Stomach (tissue), 8 donors: ENCODE measurements at regions not wholly inside any gene's neighbourhood (a gene's known extent, or its start where the extent isn't known, plus 50 kb on each side); places are given as distances from the start of the nearest gene placed in this dataset.
A peak's percentile ranks its signal among the peaks of the same experiment; 100 is the strongest.

ENCODE experiments used
- DNase-seq, 2 donors: peaks; one replicate each; pipeline versions ENCODE4 v3.0.0 to v3.0.0-alpha.2; 2013 to 2019
- H3K27ac ChIP-seq, 5 donors: fragments of 200-600 bp in 4 of 5; sonication (generic) in 4 of 5; one replicate each; pipeline ENCODE4 v1.5.1; 2013 to 2019; ENCODE audit warnings: mild to moderate bottlenecking in 1 of 5, moderate library complexity in 1 of 5
- H3K27me3 ChIP-seq, 3 donors: fragments of 200-600 bp; sonication (generic); one replicate each; pipeline ENCODE4 v1.5.1; 2017 to 2019; ENCODE audit warnings: mixed run types in 1 of 3
- H3K36me3 ChIP-seq, 4 donors: fragments of 200-600 bp; sonication (generic); 1 replicate in 3 of 4; 2 replicates in 1 of 4; pipeline ENCODE4 v1.5.1; 2016 to 2019
- H3K4me1 ChIP-seq, 4 donors: fragments of 200-600 bp; sonication (generic); one replicate each; pipeline ENCODE4 v1.5.1; 2016 to 2019
- H3K4me3 ChIP-seq, 4 donors: fragments of 200-600 bp; sonication (generic) in 3 of 4; one replicate each; pipeline ENCODE4 v1.5.1; 2016 to 2019; ENCODE audit warnings: mild to moderate bottlenecking in 1 of 4
- H3K9me3 ChIP-seq, 4 donors: fragments of 200-600 bp; sonication (generic); one replicate each; pipeline ENCODE4 v1.5.1; 2016 to 2019
- CTCF ChIP-seq, 7 experiments: fragments of 450-650 bp in 4 of 7; fragments of 200-600 bp in 3 of 7; sonication (generic) in 3 of 7; IDR thresholded peaks; one replicate each; pipeline ENCODE4 v1.5.1; 2016 to 2019; ENCODE audit warnings: antibody characterized with exemption in 7 of 7, control low read depth in 2 of 7, mild to moderate bottlenecking in 1 of 7
- EP300 ChIP-seq: sonication (generic); formaldehyde crosslinking; IDR thresholded peaks from one replicate; pipeline ENCODE4 v1.6.1; 2017; ENCODE audit warnings: antibody characterized with exemption
- POLR2A ChIP-seq, 4 donors: fragments of 450-650 bp; IDR thresholded peaks; one replicate each; pipeline ENCODE4 v1.6.1; 2016; ENCODE audit warnings: antibody characterized with exemption in 4 of 4, control low read depth in 2 of 4, mild to moderate bottlenecking in 1 of 4, moderate library complexity in 1 of 4
- POLR2AphosphoS5 ChIP-seq, 3 donors: sonication (generic); formaldehyde crosslinking; IDR thresholded peaks; one replicate each; pipeline ENCODE4 v1.6.1; 2016; ENCODE audit warnings: antibody characterized with exemption in 3 of 3
- WGBS, 5 donors: extraction: QIAGEN DNeasy Blood & Tissue Kit in 3 of 5; methylation state at CpG; one replicate each; pipeline versions ENCODE4 v1.1.5 to v1.1.7; 2013 to 2018; 5-methylcytosine and 5-hydroxymethylcytosine counted together
- intact Hi-C: fragments of 100-400 bp; cut with DNase I; formaldehyde crosslinking; loops from one replicate; pipeline ENCODE4 v1.15.1; 2023; ENCODE audit warnings: low total_unique reads
- donor health status: healthy with polysubstance abuse.
- donor health status: Bipolar disorder and iron deficiency.
- donor health status: healthy.

GRCh38 chr15:46707452-46707851 lies 1009.9 kb upstream of the SEMA6D start:
- 74 to 92% (median 88%) methylated on average over 1 of the region's 1 CpG for WGBS, 5 donors

GRCh38 chr15:46708226-46708625 lies 1009.1 kb upstream of the SEMA6D start:
- Histone ChIP-seq H3K36me3 (no peaks in the 10 kb centered on the region), H3K9me3 (peaks cover 0 to 14% (median 0%) of the 10 kb centered on the region in 4 donors), H3K4me3 (no peak overlapping the region), H3K27ac (no peak overlapping the region), H3K4me1 (no peaks in the 10 kb centered on the region), H3K27me3 (no peaks in the 10 kb centered on the region)
- no peak for TF ChIP-seq POLR2AphosphoS5 (IDR thresholded peaks at IDR 0.05)
- TF ChIP-seq EP300, result no peak
- TF ChIP-seq CTCF (IDR thresholded peaks at IDR 0.05), result no peak
- no peak for TF ChIP-seq POLR2A (IDR thresholded peaks at IDR 0.05)
- intact Hi-C loops, result no loop called here
- DNase-seq, result no peak
- WGBS, 5 donors, result 36 to 56% (median 55%) methylated on average over 3 of the region's 3 CpGs

More at GRCh38 chr15:46707452-46707851, 1009.9 kb upstream of the SEMA6D start:
- no peak overlapping the region for H3K27ac ChIP-seq
- no peaks in the 10 kb centered on the region for H3K27me3 ChIP-seq
- H3K36me3 ChIP-seq, result no peaks in the 10 kb centered on the region
- no peaks in the 10 kb centered on the region for H3K4me1 ChIP-seq
- H3K9me3 ChIP-seq, result peaks cover 0 to 14% (median 0%) of the 10 kb centered on the region in 4 donors
- TF ChIP-seq POLR2AphosphoS5 (IDR thresholded peaks at IDR 0.05) (no peak), CTCF (IDR thresholded peaks at IDR 0.05) (no peak), POLR2A (IDR thresholded peaks at IDR 0.05) (no peak), EP300 (no peak)
- DNase-seq, result no peak
- no peak overlapping the region for H3K4me3 ChIP-seq
- intact Hi-C loops, result no loop called here

- Histone ChIP-seq H3K27me3 (no peaks in the 10 kb centered on the region), H3K9me3 (peaks cover 0 to 14% (median 0%) of the 10 kb centered on the region in 4 donors), H3K4me3 (no peak overlapping the region), H3K27ac (no peak overlapping the region), H3K4me1 (no peaks in the 10 kb centered on the region), H3K36me3 (no peaks in the 10 kb centered on the region)
- intact Hi-C loops, result no loop called here
- no peak for TF ChIP-seq CTCF (IDR thresholded peaks at IDR 0.05)
- no peak for TF ChIP-seq POLR2AphosphoS5 (IDR thresholded peaks at IDR 0.05)
- TF ChIP-seq EP300, result no peak
- no peak for TF ChIP-seq POLR2A (IDR thresholded peaks at IDR 0.05)
- peak in 1 of 2 donors; percentile 9 for DNase-seq
Observed at GRCh38 chr15:46709460-46710083, 1007.7 kb upstream of the SEMA6D start.

GRCh38 chr15:46710401-46710960 lies 1006.8 kb upstream of the SEMA6D start:
- Histone ChIP-seq H3K4me3 (no peak overlapping the region), H3K36me3 (no peaks in the 10 kb centered on the region), H3K27ac (no peak overlapping the region), H3K27me3 (no peaks in the 10 kb centered on the region), H3K4me1 (no peaks in the 10 kb centered on the region), H3K9me3 (peaks cover 0 to 14% (median 0%) of the 10 kb centered on the region in 4 donors)
- no peak for DNase-seq
- intact Hi-C loops, result no loop called here
- WGBS, 5 donors, result 60 to 74% (median 68%) methylated on average over 6 of the region's 6 CpGs
- TF ChIP-seq EP300, result no peak
- TF ChIP-seq POLR2AphosphoS5 (IDR thresholded peaks at IDR 0.05), result no peak
- no peak for TF ChIP-seq CTCF (IDR thresholded peaks at IDR 0.05)
- no peak for TF ChIP-seq POLR2A (IDR thresholded peaks at IDR 0.05)
